SK-N-SH treated with all-trans-retinoic acid at 6 μM for 48 hours (cell line): ENCODE measurements at regions not wholly inside any gene's neighbourhood (a gene's known extent, or its start where the extent isn't known, plus 50 kb on each side); places are given as distances from the start of the nearest gene placed in this dataset.

ENCODE experiments used
- ATAC-seq: fragments of 200-7000 bp; cut with Tn5 transposase; 3 replicates; pipeline ENCODE4 v1.9.1; 2020; ENCODE audit warnings: mild to moderate bottlenecking, moderate library complexity
- CREB5 ChIP-seq: fragments of 250-450 bp; sonication (Bioruptor Pico); IDR thresholded peaks from 2 replicates; pipeline ENCODE4 v1.5.1; 2020; ENCODE audit warnings: low read depth, mild to moderate bottlenecking, moderate library complexity
- CSDC2 ChIP-seq: fragments of 250-450 bp; sonication (Bioruptor Pico); IDR thresholded peaks from 2 replicates; pipeline ENCODE4 v1.5.0; 2020; ENCODE audit warnings: mild to moderate bottlenecking, moderate library complexity
- CSRNP3 ChIP-seq: fragments of 250-450 bp; sonication (Bioruptor Pico); IDR thresholded peaks from 2 replicates; pipeline ENCODE4 v1.5.1; 2021; ENCODE audit warnings: mild to moderate bottlenecking, moderate library complexity
- ESRRG ChIP-seq: fragments of 250-450 bp; sonication (Bioruptor Pico); IDR thresholded peaks from 2 replicates; pipeline ENCODE4 v1.6.1; 2021; ENCODE audit warnings: mild to moderate bottlenecking
- GLIS3 ChIP-seq: fragments of 250-450 bp; sonication (Bioruptor Pico); IDR thresholded peaks from 2 replicates; pipeline ENCODE4 v1.5.0; 2020; ENCODE audit warnings: mild to moderate bottlenecking, moderate library complexity
- ISL1 ChIP-seq: fragments of 250-450 bp; sonication (Bioruptor Pico); IDR thresholded peaks from 2 replicates; pipeline ENCODE4 v2.1.2; 2022; ENCODE audit warnings: mild to moderate bottlenecking, moderate library complexity
- PPARA ChIP-seq: fragments of 250-450 bp; sonication (Bioruptor Pico); IDR thresholded peaks from 2 replicates; pipeline ENCODE4 v1.5.0; 2020; ENCODE audit warnings: mild to moderate bottlenecking, borderline replicate concordance
- RARB ChIP-seq: fragments of 250-450 bp; sonication (Bioruptor Pico); IDR thresholded peaks from 2 replicates; pipeline ENCODE4 v1.8.0; 2021; ENCODE audit warnings: mild to moderate bottlenecking, moderate library complexity
- TCF4 ChIP-seq: fragments of 250-450 bp; sonication (Bioruptor Pico); IDR thresholded peaks from 2 replicates; pipeline ENCODE4 v1.8.0; 2021; ENCODE audit warnings: mild to moderate bottlenecking, moderate library complexity, borderline replicate concordance
- TSHZ2 ChIP-seq: fragments of 250-450 bp; sonication (Bioruptor Pico); IDR thresholded peaks from 2 replicates; pipeline ENCODE4 v1.5.0; 2020; ENCODE audit warnings: mild to moderate bottlenecking, moderate library complexity
- ZC3H10 ChIP-seq: fragments of 250-450 bp; sonication (Bioruptor Pico); IDR thresholded peaks from 2 replicates; pipeline ENCODE4 v1.5.1; 2021; ENCODE audit warnings: mild to moderate bottlenecking, moderate library complexity
- ZFP30 ChIP-seq: fragments of 450-650 bp; formaldehyde crosslinking; IDR thresholded peaks from 2 replicates; pipeline ENCODE4 v1.5.0; 2022; ENCODE audit warnings: mild to moderate bottlenecking, moderate library complexity
- ZNF565 ChIP-seq: fragments of 450-650 bp; formaldehyde crosslinking; conservative IDR thresholded peaks from 2 replicates; pipeline ENCODE4 v1.5.0; 2020; ENCODE audit warnings: low read depth, mild to moderate bottlenecking, moderate library complexity
- TF ChIP-seq, protein P1 (sequence below): fragments of 250-450 bp; sonication (Bioruptor Pico); IDR thresholded peaks from 2 replicates; pipeline ENCODE4 v1.8.0; 2021; ENCODE audit warnings: low read depth, mild to moderate bottlenecking, moderate library complexity, borderline replicate concordance
- TF ChIP-seq, protein P2 (sequence below): fragments of 250-450 bp; sonication (Bioruptor Pico); IDR thresholded peaks from 2 replicates; pipeline ENCODE4 v1.8.0; 2020; ENCODE audit warnings: mild to moderate bottlenecking, moderate library complexity, borderline replicate concordance

DNA sequence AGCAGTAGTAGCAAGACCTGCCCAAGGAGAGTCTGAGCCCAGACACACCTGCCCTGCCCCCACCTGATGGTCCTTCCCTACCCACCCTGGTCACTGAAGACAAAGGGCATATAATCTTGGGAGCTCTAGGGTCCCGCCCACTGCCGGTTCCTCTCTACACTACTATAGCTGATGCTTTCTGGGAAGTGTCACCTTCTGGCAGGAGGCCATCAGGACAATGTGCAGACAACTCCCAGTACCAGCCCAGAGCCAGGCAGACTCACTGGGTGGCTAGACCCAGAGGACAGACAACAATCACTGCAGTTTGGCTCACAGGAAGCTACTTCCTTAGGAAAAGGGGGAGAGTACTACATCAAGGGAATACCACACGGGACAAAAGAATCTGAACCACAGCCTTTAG is 312.7 kb downstream of the SPRY1 start:
- TF ChIP-seq, protein P1, sequence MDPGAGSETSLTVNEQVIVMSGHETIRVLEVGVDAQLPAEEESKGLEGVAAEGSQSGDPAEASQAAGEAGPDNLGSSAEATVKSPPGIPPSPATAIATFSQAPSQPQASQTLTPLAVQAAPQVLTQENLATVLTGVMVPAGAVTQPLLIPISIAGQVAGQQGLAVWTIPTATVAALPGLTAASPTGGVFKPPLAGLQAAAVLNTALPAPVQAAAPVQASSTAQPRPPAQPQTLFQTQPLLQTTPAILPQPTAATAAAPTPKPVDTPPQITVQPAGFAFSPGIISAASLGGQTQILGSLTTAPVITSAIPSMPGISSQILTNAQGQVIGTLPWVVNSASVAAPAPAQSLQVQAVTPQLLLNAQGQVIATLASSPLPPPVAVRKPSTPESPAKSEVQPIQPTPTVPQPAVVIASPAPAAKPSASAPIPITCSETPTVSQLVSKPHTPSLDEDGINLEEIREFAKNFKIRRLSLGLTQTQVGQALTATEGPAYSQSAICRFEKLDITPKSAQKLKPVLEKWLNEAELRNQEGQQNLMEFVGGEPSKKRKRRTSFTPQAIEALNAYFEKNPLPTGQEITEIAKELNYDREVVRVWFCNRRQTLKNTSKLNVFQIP (CRISPR knock-in tag): no peak
- TF ChIP-seq ISL1 (CRISPR knock-in tag) (no peak), PPARA (CRISPR knock-in tag) (no peak), CSRNP3 (no peak)
- ATAC-seq: no peak

DNA sequence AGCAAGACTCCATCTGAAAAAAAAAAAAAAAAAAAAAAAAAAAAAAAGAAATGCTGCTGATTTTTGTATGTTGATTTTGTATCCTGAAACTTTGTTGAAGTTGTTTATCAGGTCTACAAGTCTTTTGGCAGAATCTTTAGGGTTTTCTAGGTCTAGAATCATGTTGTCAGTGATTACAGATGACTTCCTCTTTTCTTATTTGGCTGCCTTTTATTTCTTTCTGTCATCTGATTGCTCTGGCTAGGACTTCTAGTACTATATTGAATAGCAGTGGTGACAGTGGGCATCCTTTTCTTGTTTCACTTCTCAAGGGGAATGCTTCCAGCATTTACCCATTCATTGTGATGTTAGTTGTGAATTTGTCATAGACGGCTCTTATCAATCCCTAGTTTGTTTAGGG is 334.4 kb downstream of the SPRY1 start:
- TF ChIP-seq ESRRG (CRISPR knock-in tag) (no peak), GLIS3 (CRISPR knock-in tag) (no peak), ZC3H10 (CRISPR knock-in tag) (no peak), CREB5 (no peak), RARB (CRISPR knock-in tag) (no peak), ZFP30 (CRISPR knock-in tag) (no peak), CSDC2 (CRISPR knock-in tag) (no peak), ZNF565 (no peak), TSHZ2 (CRISPR knock-in tag) (no peak)
- TF ChIP-seq, protein P1 (CRISPR knock-in tag): no peak
- TF ChIP-seq, protein P2, sequence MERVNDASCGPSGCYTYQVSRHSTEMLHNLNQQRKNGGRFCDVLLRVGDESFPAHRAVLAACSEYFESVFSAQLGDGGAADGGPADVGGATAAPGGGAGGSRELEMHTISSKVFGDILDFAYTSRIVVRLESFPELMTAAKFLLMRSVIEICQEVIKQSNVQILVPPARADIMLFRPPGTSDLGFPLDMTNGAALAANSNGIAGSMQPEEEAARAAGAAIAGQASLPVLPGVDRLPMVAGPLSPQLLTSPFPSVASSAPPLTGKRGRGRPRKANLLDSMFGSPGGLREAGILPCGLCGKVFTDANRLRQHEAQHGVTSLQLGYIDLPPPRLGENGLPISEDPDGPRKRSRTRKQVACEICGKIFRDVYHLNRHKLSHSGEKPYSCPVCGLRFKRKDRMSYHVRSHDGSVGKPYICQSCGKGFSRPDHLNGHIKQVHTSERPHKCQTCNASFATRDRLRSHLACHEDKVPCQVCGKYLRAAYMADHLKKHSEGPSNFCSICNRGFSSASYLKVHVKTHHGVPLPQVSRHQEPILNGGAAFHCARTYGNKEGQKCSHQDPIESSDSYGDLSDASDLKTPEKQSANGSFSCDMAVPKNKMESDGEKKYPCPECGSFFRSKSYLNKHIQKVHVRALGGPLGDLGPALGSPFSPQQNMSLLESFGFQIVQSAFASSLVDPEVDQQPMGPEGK (CRISPR knock-in tag): no peak
- ATAC-seq: no peak

GRCh38 chr4:123737156-123737555 is 340.6 kb downstream of the SPRY1 start:
- TF ChIP-seq, protein P1 (CRISPR knock-in tag): no peak
- TF ChIP-seq TSHZ2 (CRISPR knock-in tag) (no peak), PPARA (CRISPR knock-in tag) (no peak), CSDC2 (CRISPR knock-in tag) (no peak), TCF4 (CRISPR knock-in tag) (no peak), ZFP30 (CRISPR knock-in tag) (no peak)
- ATAC-seq: no peak
